ENCODE measurements at regions not wholly inside any gene's neighbourhood (a gene's known extent, or its start where the extent isn't known, plus 50 kb on each side); places are given as distances from the start of the nearest gene placed in this dataset.

DNA sequence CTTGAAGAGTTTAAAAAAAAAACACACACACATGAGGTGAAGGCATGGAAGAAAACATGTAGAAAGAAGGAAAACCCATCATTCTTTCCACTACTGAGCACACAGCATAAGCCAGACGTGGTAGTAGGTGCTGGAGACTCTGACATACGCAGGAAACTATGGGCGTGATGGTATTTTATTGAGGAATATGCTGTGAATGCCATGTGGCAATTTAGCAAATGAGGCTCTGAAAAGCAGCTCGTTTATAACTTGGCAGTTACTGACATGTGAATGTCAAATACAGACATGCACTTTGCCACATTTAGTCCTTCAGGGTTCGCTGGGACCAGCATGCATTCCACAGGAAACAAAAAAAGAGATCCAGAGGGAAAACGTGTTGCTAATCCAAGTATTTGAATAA is 74.3 kb upstream of the IFNAR2 start:
- H3K9me3 Mint-ChIP-seq (ENCODE audit: low read depth), result peaks cover 4% of the 10 kb centered on the region
- TF ChIP-seq, protein P1, sequence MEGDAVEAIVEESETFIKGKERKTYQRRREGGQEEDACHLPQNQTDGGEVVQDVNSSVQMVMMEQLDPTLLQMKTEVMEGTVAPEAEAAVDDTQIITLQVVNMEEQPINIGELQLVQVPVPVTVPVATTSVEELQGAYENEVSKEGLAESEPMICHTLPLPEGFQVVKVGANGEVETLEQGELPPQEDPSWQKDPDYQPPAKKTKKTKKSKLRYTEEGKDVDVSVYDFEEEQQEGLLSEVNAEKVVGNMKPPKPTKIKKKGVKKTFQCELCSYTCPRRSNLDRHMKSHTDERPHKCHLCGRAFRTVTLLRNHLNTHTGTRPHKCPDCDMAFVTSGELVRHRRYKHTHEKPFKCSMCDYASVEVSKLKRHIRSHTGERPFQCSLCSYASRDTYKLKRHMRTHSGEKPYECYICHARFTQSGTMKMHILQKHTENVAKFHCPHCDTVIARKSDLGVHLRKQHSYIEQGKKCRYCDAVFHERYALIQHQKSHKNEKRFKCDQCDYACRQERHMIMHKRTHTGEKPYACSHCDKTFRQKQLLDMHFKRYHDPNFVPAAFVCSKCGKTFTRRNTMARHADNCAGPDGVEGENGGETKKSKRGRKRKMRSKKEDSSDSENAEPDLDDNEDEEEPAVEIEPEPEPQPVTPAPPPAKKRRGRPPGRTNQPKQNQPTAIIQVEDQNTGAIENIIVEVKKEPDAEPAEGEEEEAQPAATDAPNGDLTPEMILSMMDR (IDR thresholded peaks at IDR 0.05; ENCODE audit: unreplicated experiment), result no peak
- peaks cover 45% of the 10 kb centered on the region for H3K27me3 Mint-ChIP-seq
- peaks cover 4% of the 10 kb centered on the region for H3K4me1 Mint-ChIP-seq (ENCODE audit: low read depth)
- H3K27ac Mint-ChIP-seq, result no peak overlapping the region
- no peak for DNase-seq (ENCODE audit: low spot score, unreplicated experiment)
- no peaks in the 10 kb centered on the region for H3K36me3 Mint-ChIP-seq (ENCODE audit: insufficient read depth)
- no peak overlapping the region for H3K4me3 Mint-ChIP-seq (ENCODE audit: low read depth)

DNA sequence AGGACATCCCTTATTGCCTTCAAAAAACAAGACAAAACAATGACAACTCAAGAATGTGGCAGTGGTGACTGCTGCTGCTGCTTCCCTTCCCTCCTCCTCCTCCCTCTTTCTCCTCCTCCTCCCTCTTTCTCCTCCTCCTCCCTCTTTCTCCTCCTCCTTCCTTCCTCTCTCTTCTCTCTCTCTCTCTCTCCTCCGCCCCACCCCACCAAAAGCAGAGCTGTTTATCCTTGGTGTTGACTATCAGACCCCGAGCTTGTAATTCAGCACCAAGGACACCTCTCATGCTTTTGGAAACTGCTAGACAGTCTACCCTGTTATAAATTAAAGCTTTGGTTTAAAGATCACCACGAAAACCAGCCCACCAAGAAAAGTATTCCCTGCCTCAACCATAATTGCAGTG is 72.4 kb upstream of the IFNAR2 start:
- H3K36me3 Mint-ChIP-seq (ENCODE audit: insufficient read depth), result no peaks in the 10 kb centered on the region
- DNase-seq (ENCODE audit: low spot score, unreplicated experiment), result no peak
- H3K4me1 Mint-ChIP-seq (ENCODE audit: low read depth), result peaks cover 4% of the 10 kb centered on the region
- H3K4me3 Mint-ChIP-seq (ENCODE audit: low read depth), result no peak overlapping the region
- peaks cover 37% of the 10 kb centered on the region for H3K27me3 Mint-ChIP-seq
- H3K27ac Mint-ChIP-seq, result no peak overlapping the region
- peaks cover 4% of the 10 kb centered on the region for H3K9me3 Mint-ChIP-seq (ENCODE audit: low read depth)
- TF ChIP-seq, protein P1 (IDR thresholded peaks at IDR 0.05; ENCODE audit: unreplicated experiment), result no peak

DNA sequence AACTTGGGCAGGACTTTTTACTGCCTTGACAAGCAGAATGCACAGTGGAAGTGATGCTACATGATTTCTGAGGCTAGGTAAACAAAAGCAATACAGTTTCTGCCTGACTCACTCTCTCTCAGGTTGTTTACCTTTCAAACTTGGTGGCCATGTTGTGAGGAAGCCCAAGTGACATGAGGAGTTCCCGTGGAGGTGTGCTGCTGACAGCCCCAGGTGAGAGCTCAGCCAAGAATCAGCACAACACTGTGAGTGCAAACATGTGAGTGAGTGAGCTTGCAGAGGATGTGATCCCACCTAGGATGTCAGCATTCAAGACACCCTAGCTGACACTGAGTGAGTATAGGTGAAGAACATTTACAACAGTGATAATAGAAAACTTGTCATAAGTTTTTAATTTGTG is 71.1 kb upstream of the IFNAR2 start:
- Mint-ChIP-seq H3K9me3 (ENCODE audit: low read depth) (peaks cover 4% of the 10 kb centered on the region), H3K36me3 (ENCODE audit: insufficient read depth) (no peaks in the 10 kb centered on the region), H3K27me3 (peaks cover 29% of the 10 kb centered on the region), H3K27ac (no peak overlapping the region), H3K4me3 (ENCODE audit: low read depth) (no peak overlapping the region), H3K4me1 (ENCODE audit: low read depth) (peaks cover 4% of the 10 kb centered on the region)
- DNase-seq (ENCODE audit: low spot score, unreplicated experiment), result no peak
- TF ChIP-seq, protein P1 (IDR thresholded peaks at IDR 0.05; ENCODE audit: unreplicated experiment), result no peak

DNA sequence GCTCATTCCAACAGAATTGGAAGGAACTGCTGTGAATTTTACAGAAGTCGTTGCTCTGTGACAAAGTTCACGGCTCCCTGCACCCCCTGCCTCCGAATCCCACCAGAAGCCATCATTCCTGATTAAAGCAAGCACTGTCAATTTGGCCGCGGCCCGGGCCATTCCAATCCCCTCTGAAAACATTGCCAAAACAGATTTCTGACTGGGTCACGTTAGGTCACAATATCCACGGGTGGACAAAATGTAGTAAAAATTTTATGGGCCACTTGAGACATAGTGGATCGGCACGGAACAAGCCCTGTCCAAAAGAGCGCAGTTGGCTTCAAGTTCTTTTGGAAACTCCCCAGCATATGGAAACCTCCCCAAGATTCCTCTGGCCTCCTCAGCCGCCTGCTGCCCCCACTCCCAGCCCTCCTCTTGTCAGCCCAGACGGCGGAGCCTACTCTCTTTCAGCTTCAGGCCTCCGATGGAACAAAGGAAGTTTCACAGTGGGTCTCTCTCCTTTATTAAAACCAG is 67.2 kb upstream of the IFNAR2 start:
- DNase-seq (ENCODE audit: low spot score, unreplicated experiment), result no peak
- Mint-ChIP-seq H3K4me1 (ENCODE audit: low read depth) (no peaks in the 10 kb centered on the region), H3K4me3 (ENCODE audit: low read depth) (no peak overlapping the region), H3K9me3 (ENCODE audit: low read depth) (peaks cover 4% of the 10 kb centered on the region), H3K27me3 (peaks cover 23% of the 10 kb centered on the region), H3K36me3 (ENCODE audit: insufficient read depth) (no peaks in the 10 kb centered on the region), H3K27ac (no peak overlapping the region)
- TF ChIP-seq, protein P1 (IDR thresholded peaks at IDR 0.05; ENCODE audit: unreplicated experiment), result no peak

DNA sequence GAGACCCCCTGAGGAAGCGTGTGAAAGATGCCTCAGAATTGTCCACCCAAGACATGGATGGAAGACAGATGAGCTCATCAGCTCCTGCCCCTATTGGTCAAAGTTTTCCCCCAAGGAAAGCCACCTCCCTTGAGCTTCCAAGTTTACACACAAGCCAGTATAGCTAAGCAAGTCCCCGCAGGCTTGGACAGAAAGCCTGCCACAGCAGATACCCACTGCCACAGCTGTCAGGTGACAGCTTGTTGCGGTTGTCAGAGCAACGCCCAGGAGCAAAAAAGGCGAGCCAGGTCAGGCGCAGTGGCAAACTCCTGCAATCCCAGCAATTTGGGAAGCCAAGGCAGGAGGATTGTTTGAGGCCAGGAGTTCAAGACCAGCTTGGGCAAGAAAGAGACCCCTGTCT is 60.9 kb upstream of the IFNAR2 start:
- H3K36me3 Mint-ChIP-seq (ENCODE audit: insufficient read depth), result no peaks in the 10 kb centered on the region
- H3K9me3 Mint-ChIP-seq (ENCODE audit: low read depth), result peaks cover 3% of the 10 kb centered on the region
- no peaks in the 10 kb centered on the region for H3K4me1 Mint-ChIP-seq (ENCODE audit: low read depth)
- no peak overlapping the region for H3K4me3 Mint-ChIP-seq (ENCODE audit: low read depth)
- TF ChIP-seq, protein P1 (IDR thresholded peaks at IDR 0.05; ENCODE audit: unreplicated experiment), result no peak
- no peak overlapping the region for H3K27ac Mint-ChIP-seq
- H3K27me3 Mint-ChIP-seq, result peaks cover 31% of the 10 kb centered on the region
- DNase-seq (ENCODE audit: low spot score, unreplicated experiment), result no peak

All from progenitor cell of endocrine pancreas (in vitro differentiated cells).